GM21717 (cell line): ENCODE measurements at regions not wholly inside any gene's neighbourhood (a gene's known extent, or its start where the extent isn't known, plus 50 kb on each side); places are given as distances from the start of the nearest gene placed in this dataset.

Experiments
- ATAC-seq: cut with Tn5 transposase; IDR thresholded peaks from one replicate; pipeline ENCODE4 v1.9.1; 2021; ENCODE audit warnings: mild to moderate bottlenecking, moderate library complexity; ENCODE audit not compliant: unreplicated experiment

- ATAC-seq, result no peak
These were observed 490.7 kb downstream of the RPS24 start for GRCh38 chr10:78524342-78524741.

- no peak for ATAC-seq
These were observed 491.3 kb downstream of the RPS24 start for GRCh38 chr10:78524941-78525340.

GRCh38 chr10:78526347-78526746, 492.7 kb downstream of the RPS24 start:
- ATAC-seq, result no peak

GRCh38 chr10:78527296-78527695, 493.6 kb downstream of the RPS24 start:
- no peak for ATAC-seq

- no peak for ATAC-seq
These were observed 495.1 kb downstream of the RPS24 start for GRCh38 chr10:78528749-78529204.

- ATAC-seq, result no peak
These were observed 495.6 kb downstream of the RPS24 start for GRCh38 chr10:78529262-78529661.

- no peak for ATAC-seq
These were observed 497.4 kb downstream of the RPS24 start for GRCh38 chr10:78531088-78531487.

GRCh38 chr10:78532480-78533042, 498.9 kb downstream of the RPS24 start:
- ATAC-seq, result no peak

GRCh38 chr10:78533098-78533497, 499.4 kb downstream of the RPS24 start:
- no peak for ATAC-seq

- no peak for ATAC-seq
These were observed 500.1 kb downstream of the RPS24 start for GRCh38 chr10:78533776-78534175.

- ATAC-seq, result no peak
These were observed 502.1 kb downstream of the RPS24 start for GRCh38 chr10:78535716-78536218.

GRCh38 chr10:78537018-78537417, 503.4 kb downstream of the RPS24 start:
- no peak for ATAC-seq

GRCh38 chr10:78539247-78539766, 505.6 kb downstream of the RPS24 start:
- no peak for ATAC-seq

- no peak for ATAC-seq
These were observed 506.9 kb downstream of the RPS24 start for GRCh38 chr10:78540355-78541076.

- ATAC-seq, result no peak
These were observed 507.9 kb downstream of the RPS24 start for GRCh38 chr10:78541481-78542140.

- ATAC-seq, result no peak
These were observed 508.5 kb downstream of the RPS24 start for GRCh38 chr10:78542141-78542489.

- ATAC-seq, result no peak
These were observed 508.9 kb downstream of the RPS24 start for GRCh38 chr10:78542521-78542920.

GRCh38 chr10:78543031-78543748, 509.5 kb downstream of the RPS24 start:
- ATAC-seq, result no peak

GRCh38 chr10:78543749-78544362, 510.2 kb downstream of the RPS24 start:
- no peak for ATAC-seq

GRCh38 chr10:78544423-78545090, 510.9 kb downstream of the RPS24 start:
- no peak for ATAC-seq
